Myocyte (in vitro differentiated cells): ENCODE measurements at regions not wholly inside any gene's neighbourhood (a gene's known extent, or its start where the extent isn't known, plus 50 kb on each side); places are given as distances from the start of the nearest gene placed in this dataset.
"Not testable (repeated sequence)": the region's sequence is repeated elsewhere in the genome, so short reads cannot be mapped to it uniquely, and the experiment has no call there.

Experiments used
- DNase-seq: peaks from one replicate; pipeline ENCODE4 v3.0.0-alpha.2; 2012; ENCODE audit warnings: low read depth

- DNase-seq = no peak
Measured at GRCh38 chr16:17037499-17037898, 433.3 kb downstream of the XYLT1 start.

DNA sequence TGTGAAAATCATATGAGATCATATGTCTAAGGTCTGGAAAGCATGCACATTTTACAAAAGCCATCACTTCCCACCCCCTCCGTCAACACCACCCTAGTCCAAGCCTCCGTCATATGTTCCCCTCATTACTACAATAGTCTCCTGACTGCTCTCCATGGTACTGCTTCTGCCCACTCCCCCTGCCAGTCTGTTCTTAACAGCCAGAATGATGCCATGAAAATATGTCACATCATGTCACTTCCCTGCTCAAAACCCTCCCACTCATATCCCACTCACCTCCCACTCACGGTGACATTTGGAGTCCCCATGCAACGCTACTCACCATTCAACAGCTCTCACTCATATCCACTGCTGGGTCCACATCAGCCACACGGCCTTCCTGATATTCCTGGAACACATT, 432.3 kb downstream of the XYLT1 start:
- no peak for DNase-seq

GRCh38 chr16:17049109-17049508, 421.7 kb downstream of the XYLT1 start:
- DNase-seq = not testable (repeated sequence)

GRCh38 chr16:17050468-17050867, 420.3 kb downstream of the XYLT1 start:
- no peak for DNase-seq
